ENCODE measurements at regions not wholly inside any gene's neighbourhood (a gene's known extent, or its start where the extent isn't known, plus 50 kb on each side); places are given as distances from the start of the nearest gene placed in this dataset.

DNA sequence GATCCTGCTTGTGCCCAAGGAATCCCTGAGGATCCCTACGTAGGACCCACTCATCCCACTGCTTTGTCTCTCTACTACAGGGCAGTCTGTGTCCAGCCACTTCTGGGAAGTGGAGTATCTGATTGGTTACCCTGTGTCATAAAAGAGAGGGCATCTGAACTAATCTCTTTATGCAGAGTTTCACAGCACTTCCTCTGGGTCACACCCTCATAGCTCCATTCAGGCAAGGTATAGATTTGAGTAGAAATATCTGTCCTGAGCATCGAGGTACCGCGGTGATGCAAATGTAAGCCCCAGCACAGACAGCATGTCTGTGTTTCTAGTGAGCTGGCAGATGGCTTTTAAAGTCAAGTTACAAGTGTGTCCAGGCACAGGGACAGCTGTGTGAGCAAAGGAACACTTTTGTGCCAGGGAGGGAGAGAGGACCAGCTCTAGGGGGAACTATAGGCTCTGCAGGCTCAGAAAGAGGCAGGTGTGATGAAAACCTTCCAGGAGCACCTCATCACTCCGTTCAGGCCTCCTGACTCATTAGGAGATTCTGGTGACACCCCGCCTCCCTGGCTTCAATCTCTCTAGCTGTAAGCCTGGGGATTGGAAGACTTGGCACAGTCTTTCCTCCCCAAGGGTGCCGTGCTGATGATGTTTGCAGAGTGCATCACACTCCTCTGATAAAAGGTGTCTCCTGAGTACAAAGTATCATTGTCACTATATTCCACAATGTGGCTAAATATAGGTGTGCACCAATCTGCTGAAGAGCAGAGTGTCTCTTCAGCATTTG lies 84.3 kb upstream of the UBL3 start:
- in situ Hi-C loops (cut with HindIII; ENCODE audit: low pct_ligation_motif_present, low sequenced_read_pairs), result no loop called here
- Histone ChIP-seq H3K4me3 (ENCODE audit: low read depth, low read length) (no peak overlapping the region), H3K27me3 (replicated peaks) (no peaks in the 10 kb centered on the region), H3K36me3 (replicated peaks) (no peaks in the 10 kb centered on the region), H3K27ac (no peak overlapping the region)
- DNase-seq, result no peak
- TF ChIP-seq, protein P1, sequence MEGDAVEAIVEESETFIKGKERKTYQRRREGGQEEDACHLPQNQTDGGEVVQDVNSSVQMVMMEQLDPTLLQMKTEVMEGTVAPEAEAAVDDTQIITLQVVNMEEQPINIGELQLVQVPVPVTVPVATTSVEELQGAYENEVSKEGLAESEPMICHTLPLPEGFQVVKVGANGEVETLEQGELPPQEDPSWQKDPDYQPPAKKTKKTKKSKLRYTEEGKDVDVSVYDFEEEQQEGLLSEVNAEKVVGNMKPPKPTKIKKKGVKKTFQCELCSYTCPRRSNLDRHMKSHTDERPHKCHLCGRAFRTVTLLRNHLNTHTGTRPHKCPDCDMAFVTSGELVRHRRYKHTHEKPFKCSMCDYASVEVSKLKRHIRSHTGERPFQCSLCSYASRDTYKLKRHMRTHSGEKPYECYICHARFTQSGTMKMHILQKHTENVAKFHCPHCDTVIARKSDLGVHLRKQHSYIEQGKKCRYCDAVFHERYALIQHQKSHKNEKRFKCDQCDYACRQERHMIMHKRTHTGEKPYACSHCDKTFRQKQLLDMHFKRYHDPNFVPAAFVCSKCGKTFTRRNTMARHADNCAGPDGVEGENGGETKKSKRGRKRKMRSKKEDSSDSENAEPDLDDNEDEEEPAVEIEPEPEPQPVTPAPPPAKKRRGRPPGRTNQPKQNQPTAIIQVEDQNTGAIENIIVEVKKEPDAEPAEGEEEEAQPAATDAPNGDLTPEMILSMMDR (IDR thresholded peaks at IDR 0.05; ENCODE audit: low read depth, low read length, missing control alignments), result no peak

DNA sequence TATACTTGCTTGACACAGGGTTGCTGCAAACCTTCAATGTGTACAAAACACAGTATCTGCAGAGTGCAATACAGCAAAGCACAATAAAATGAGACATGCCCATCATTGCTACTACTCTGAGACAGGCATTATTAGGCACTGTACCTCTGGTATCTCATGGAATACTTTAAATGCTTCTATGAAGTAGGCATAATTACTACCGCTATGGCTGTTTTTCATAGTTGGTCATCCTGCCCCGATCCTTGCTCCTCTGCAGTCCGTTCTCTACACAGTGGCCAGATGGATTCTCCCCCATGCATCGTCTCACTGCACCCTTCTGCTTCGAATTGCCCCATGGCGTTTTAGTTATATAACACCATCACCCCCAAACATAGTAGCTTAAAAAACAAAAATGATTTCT lies 83.0 kb upstream of the UBL3 start:
- Histone ChIP-seq H3K4me3 (ENCODE audit: low read depth, low read length) (no peak overlapping the region), H3K27ac (no peak overlapping the region), H3K27me3 (replicated peaks) (no peaks in the 10 kb centered on the region), H3K36me3 (replicated peaks) (no peaks in the 10 kb centered on the region)
- in situ Hi-C loops (cut with HindIII; ENCODE audit: low pct_ligation_motif_present, low sequenced_read_pairs), result no loop called here
- no peak for DNase-seq
- TF ChIP-seq, protein P1 (IDR thresholded peaks at IDR 0.05; ENCODE audit: low read depth, low read length, missing control alignments), result no peak

DNA sequence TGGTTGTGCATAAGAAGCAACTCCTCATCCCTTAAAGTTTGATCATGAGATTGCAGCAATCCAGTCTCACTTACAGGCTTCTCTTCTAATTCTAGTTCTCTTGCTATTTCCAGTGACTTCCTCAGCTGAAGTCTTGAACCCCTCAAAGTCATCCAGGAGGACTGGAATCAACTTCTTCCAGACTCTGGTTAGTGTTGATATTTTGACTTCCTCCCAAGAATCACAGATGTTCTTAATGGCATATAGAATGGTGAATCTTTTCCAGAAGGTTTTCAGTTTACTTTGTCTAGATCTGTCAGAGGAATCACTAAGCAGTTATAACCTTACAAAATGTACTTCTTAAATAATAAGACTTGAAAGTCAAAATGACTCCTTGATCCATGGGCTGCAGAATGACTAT lies 81.3 kb upstream of the UBL3 start:
- DNase-seq, result no peak
- Histone ChIP-seq H3K4me3 (ENCODE audit: low read depth, low read length) (no peak overlapping the region), H3K36me3 (replicated peaks) (no peaks in the 10 kb centered on the region), H3K27me3 (replicated peaks) (no peaks in the 10 kb centered on the region), H3K27ac (no peak overlapping the region)
- in situ Hi-C loops (cut with HindIII; ENCODE audit: low pct_ligation_motif_present, low sequenced_read_pairs), result no loop called here
- TF ChIP-seq, protein P1 (IDR thresholded peaks at IDR 0.05; ENCODE audit: low read depth, low read length, missing control alignments), result no peak

GRCh38 chr13:29929062-29929847 lies 78.8 kb upstream of the UBL3 start:
- Histone ChIP-seq H3K27me3 (replicated peaks) (no peaks in the 10 kb centered on the region), H3K27ac (no peak overlapping the region), H3K36me3 (replicated peaks) (no peaks in the 10 kb centered on the region), H3K4me3 (ENCODE audit: low read depth, low read length) (no peak overlapping the region)
- no peak for DNase-seq
- in situ Hi-C loops (cut with HindIII; ENCODE audit: low pct_ligation_motif_present, low sequenced_read_pairs), result no loop called here
- TF ChIP-seq, protein P1 (IDR thresholded peaks at IDR 0.05; ENCODE audit: low read depth, low read length, missing control alignments), result no peak

GRCh38 chr13:29926098-29926476 lies 75.7 kb upstream of the UBL3 start:
- no peaks in the 10 kb centered on the region for H3K36me3 ChIP-seq (replicated peaks)
- TF ChIP-seq, protein P1 (IDR thresholded peaks at IDR 0.05; ENCODE audit: low read depth, low read length, missing control alignments), result no peak
- no peak overlapping the region for H3K27ac ChIP-seq
- DNase-seq, result no peak
- H3K4me3 ChIP-seq (ENCODE audit: low read depth, low read length), result no peak overlapping the region
- no peaks in the 10 kb centered on the region for H3K27me3 ChIP-seq (replicated peaks)
- in situ Hi-C loops (cut with HindIII; ENCODE audit: low pct_ligation_motif_present, low sequenced_read_pairs), result no loop called here
